ENCODE measurements at regions not wholly inside any gene's neighbourhood (a gene's known extent, or its start where the extent isn't known, plus 50 kb on each side); places are given as distances from the start of the nearest gene placed in this dataset.

DNA sequence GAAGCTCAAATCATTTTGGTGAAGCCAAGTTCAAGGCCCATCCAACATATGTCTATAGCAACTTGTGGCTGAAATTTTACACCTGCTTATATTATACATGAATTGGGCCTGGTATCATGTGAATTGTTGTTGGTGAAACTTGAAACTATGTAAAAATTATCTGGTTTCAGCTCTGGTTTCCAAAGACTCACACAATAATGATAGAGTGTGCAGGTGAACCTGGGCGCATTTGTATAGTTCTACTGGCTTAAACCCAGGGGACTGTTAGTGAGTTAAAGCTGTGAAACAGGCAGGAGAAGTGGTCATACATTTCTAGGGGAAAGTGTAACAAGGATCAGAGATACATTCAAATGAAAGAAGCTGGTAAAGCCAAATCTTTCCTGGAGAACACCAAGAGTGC lies 627.3 kb downstream of the METTL15 start:
- POLR2A ChIA-PET, result no interaction called here
- Histone ChIP-seq H3K4me2 (replicated peaks; ENCODE audit: low read depth, low read length, poor library complexity, severe bottlenecking) (no peak overlapping the region), H3K9ac (ENCODE audit: low read length) (no peak overlapping the region), H3K36me3 (replicated peaks in 1 of 2; ENCODE audit: control extremely low read depth in 1 of 2, control insufficient read depth in 1 of 2, extremely low read depth in 1 of 2, insufficient read depth in 2 of 2, low read length in 1 of 2) (no peaks in the 10 kb centered on the region), H4K20me1 (ENCODE audit: control insufficient read depth, insufficient read depth, low read length, poor library complexity, severe bottlenecking) (no peaks in the 10 kb centered on the region), H3K27me3 (replicated peaks in 1 of 4; ENCODE audit: control extremely low read depth in 1 of 4, control insufficient read depth in 3 of 4, insufficient read depth in 4 of 4, low read length in 3 of 4) (no peaks in the 10 kb centered on the region), H3K4me1 (ENCODE audit: control insufficient read depth in 2 of 2, insufficient read depth in 2 of 2, low read length in 2 of 2) (no peaks in the 10 kb centered on the region), H3K27ac (ENCODE audit: low read length in 2 of 2) (no peak overlapping the region), H3K79me2 (ENCODE audit: control insufficient read depth, insufficient read depth, low read length) (no peaks in the 10 kb centered on the region), H3K9me3 (ENCODE audit: control extremely low read depth in 1 of 3, control insufficient read depth in 2 of 3, insufficient read depth in 1 of 3, low read length in 2 of 3) (no peaks in the 10 kb centered on the region), H2AFZ (ENCODE audit: insufficient read depth, low read depth, low read length, poor library complexity, severe bottlenecking) (no peak overlapping the region), H3K4me3 (ENCODE audit: control extremely low read depth in 1 of 5, extremely low read depth in 1 of 5, insufficient read depth in 1 of 5, low read depth in 2 of 5, low read length in 4 of 5) (no peak overlapping the region)
- intact Hi-C loops (cut with micrococcal nuclease), result no loop called here
- TF ChIP-seq EZH2 (IDR thresholded peaks at IDR 0.05; ENCODE audit: borderline replicate concordance, insufficient read depth, low read depth, low read length, poor library complexity, severe bottlenecking), result no peak
- TF ChIP-seq, protein P1, sequence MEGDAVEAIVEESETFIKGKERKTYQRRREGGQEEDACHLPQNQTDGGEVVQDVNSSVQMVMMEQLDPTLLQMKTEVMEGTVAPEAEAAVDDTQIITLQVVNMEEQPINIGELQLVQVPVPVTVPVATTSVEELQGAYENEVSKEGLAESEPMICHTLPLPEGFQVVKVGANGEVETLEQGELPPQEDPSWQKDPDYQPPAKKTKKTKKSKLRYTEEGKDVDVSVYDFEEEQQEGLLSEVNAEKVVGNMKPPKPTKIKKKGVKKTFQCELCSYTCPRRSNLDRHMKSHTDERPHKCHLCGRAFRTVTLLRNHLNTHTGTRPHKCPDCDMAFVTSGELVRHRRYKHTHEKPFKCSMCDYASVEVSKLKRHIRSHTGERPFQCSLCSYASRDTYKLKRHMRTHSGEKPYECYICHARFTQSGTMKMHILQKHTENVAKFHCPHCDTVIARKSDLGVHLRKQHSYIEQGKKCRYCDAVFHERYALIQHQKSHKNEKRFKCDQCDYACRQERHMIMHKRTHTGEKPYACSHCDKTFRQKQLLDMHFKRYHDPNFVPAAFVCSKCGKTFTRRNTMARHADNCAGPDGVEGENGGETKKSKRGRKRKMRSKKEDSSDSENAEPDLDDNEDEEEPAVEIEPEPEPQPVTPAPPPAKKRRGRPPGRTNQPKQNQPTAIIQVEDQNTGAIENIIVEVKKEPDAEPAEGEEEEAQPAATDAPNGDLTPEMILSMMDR (IDR thresholded peaks at IDR 0.05), result no peak
- CTCF ChIA-PET, result no interaction called here
- no peak for ATAC-seq (ENCODE audit: low read depth)
- Mint-ChIP-seq H3K4me3 (no peak overlapping the region), H3K27me3 (no peaks in the 10 kb centered on the region), H3K4me1 (no peaks in the 10 kb centered on the region), H3K9me3 (ENCODE audit: insufficient read depth) (peaks cover 2% of the 10 kb centered on the region), H3K27ac (no peak overlapping the region)
- 80% methylated on average over 1 of the region's 1 CpG for WGBS (ENCODE audit: insufficient coverage)
- no peak for DNase-seq

DNA sequence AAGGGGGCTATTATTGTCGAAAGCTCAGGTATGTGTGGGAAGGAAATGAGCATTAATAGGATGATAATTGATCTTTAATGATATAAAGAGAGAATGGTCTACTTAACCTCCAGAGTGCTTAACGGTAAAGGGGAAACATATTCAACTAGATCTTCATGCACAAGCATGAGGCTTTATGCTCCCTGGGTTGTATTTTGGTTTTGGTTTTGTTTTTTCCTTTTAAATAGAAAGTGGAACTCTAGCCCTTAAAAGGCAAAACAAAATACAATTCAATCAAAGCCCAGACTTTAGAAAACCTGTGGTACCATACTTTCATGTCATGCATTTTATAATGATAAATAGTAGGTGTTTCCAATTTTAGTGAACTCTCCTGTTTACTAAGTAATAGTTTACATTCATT lies 622.7 kb downstream of the METTL15 start:
- Histone ChIP-seq H2AFZ (ENCODE audit: insufficient read depth, low read depth, low read length, poor library complexity, severe bottlenecking) (no peak overlapping the region), H3K27me3 (replicated peaks in 1 of 4; ENCODE audit: control extremely low read depth in 1 of 4, control insufficient read depth in 3 of 4, insufficient read depth in 4 of 4, low read length in 3 of 4) (no peaks in the 10 kb centered on the region), H3K9ac (ENCODE audit: low read length) (no peak overlapping the region), H3K4me1 (ENCODE audit: control insufficient read depth in 2 of 2, insufficient read depth in 2 of 2, low read length in 2 of 2) (no peaks in the 10 kb centered on the region), H3K9me3 (ENCODE audit: control extremely low read depth in 1 of 3, control insufficient read depth in 2 of 3, insufficient read depth in 1 of 3, low read length in 2 of 3) (peaks cover 0 to 3% (median 0%) of the 10 kb centered on the region in 3 donors), H3K36me3 (replicated peaks in 1 of 2; ENCODE audit: control extremely low read depth in 1 of 2, control insufficient read depth in 1 of 2, extremely low read depth in 1 of 2, insufficient read depth in 2 of 2, low read length in 1 of 2) (no peaks in the 10 kb centered on the region), H3K4me3 (ENCODE audit: control extremely low read depth in 1 of 5, extremely low read depth in 1 of 5, insufficient read depth in 1 of 5, low read depth in 2 of 5, low read length in 4 of 5) (no peak overlapping the region), H3K79me2 (ENCODE audit: control insufficient read depth, insufficient read depth, low read length) (no peaks in the 10 kb centered on the region), H3K27ac (ENCODE audit: low read length in 2 of 2) (no peak overlapping the region), H4K20me1 (ENCODE audit: control insufficient read depth, insufficient read depth, low read length, poor library complexity, severe bottlenecking) (no peaks in the 10 kb centered on the region), H3K4me2 (replicated peaks; ENCODE audit: low read depth, low read length, poor library complexity, severe bottlenecking) (no peak overlapping the region)
- H3K9me3 Mint-ChIP-seq (ENCODE audit: insufficient read depth), result peaks cover 6% of the 10 kb centered on the region
- H3K27me3 Mint-ChIP-seq, result no peaks in the 10 kb centered on the region
- WGBS (ENCODE audit: insufficient coverage), result 83% methylated on average over 1 of the region's 2 CpGs
- DNase-seq (no peak), ATAC-seq (ENCODE audit: low read depth) (no peak)
- CTCF ChIA-PET, result no interaction called here
- no peak for TF ChIP-seq EZH2 (IDR thresholded peaks at IDR 0.05; ENCODE audit: borderline replicate concordance, insufficient read depth, low read depth, low read length, poor library complexity, severe bottlenecking)
- TF ChIP-seq, protein P1 (IDR thresholded peaks at IDR 0.05), result no peak
- POLR2A ChIA-PET, result no interaction called here
- intact Hi-C loops (cut with micrococcal nuclease), result no loop called here
- H3K27ac Mint-ChIP-seq, result no peak overlapping the region
- no peak overlapping the region for H3K4me3 Mint-ChIP-seq
- H3K4me1 Mint-ChIP-seq, result no peaks in the 10 kb centered on the region

Data from B cell (primary cell).